DOHH2 (cell line): ENCODE measurements at regions not wholly inside any gene's neighbourhood (a gene's known extent, or its start where the extent isn't known, plus 50 kb on each side); places are given as distances from the start of the nearest gene placed in this dataset.

Experiments
- H3F3A ChIP-seq: fragments of 200-600 bp; sonication (generic), shearing (Covaris generic); 2 replicates; pipeline ENCODE4 v1.6.0; 2016; ENCODE audit warnings: antibody characterized with exemption, mild to moderate bottlenecking; ENCODE audit not compliant: control insufficient read depth, insufficient read depth
- H3K27ac ChIP-seq: fragments of 200-600 bp; sonication (generic); 2 replicates; pipeline ENCODE4 v1.5.1; 2014; ENCODE audit warnings: low read depth, mild to moderate bottlenecking, low read length, moderate library complexity
- H3K27me3 ChIP-seq: fragments of 200-600 bp; sonication (generic); 2 replicates; pipeline ENCODE4 v1.6.1; 2014; ENCODE audit warnings: mild to moderate bottlenecking, low read length, mixed read lengths; ENCODE audit not compliant: control insufficient read depth
- H3K36me3 ChIP-seq: fragments of 200-600 bp; sonication (generic); 2 replicates; pipeline ENCODE4 v1.6.1; 2014; ENCODE audit warnings: mild to moderate bottlenecking, low read length, moderate library complexity, mixed read lengths; ENCODE audit not compliant: control insufficient read depth
- H3K4me1 ChIP-seq: fragments of 200-600 bp; sonication (generic); 2 replicates; pipeline ENCODE4 v1.6.1; 2014; ENCODE audit warnings: mild to moderate bottlenecking, low read length, mixed read lengths; ENCODE audit not compliant: control insufficient read depth
- H3K4me2 ChIP-seq: fragments of 200-600 bp; sonication (generic); 2 replicates; pipeline ENCODE4 v1.6.0; 2014; ENCODE audit warnings: mild to moderate bottlenecking, low read length, moderate library complexity
- H3K4me3 ChIP-seq: fragments of 200-600 bp; sonication (generic); 2 replicates; pipeline ENCODE4 v1.5.1; 2014; ENCODE audit warnings: mild to moderate bottlenecking, low read length, mixed read lengths
- H3K79me2 ChIP-seq: fragments of 200-600 bp; sonication (generic); 2 replicates; pipeline ENCODE4 v1.6.1; 2014; ENCODE audit warnings: mild to moderate bottlenecking, low read length, mixed read lengths; ENCODE audit not compliant: control insufficient read depth
- H3K9me2 ChIP-seq: fragments of 200-600 bp; sonication (generic); replicated peaks from 2 replicates; pipeline ENCODE4 v1.6.1; 2014; ENCODE audit warnings: mild to moderate bottlenecking, low read length, mixed read lengths; ENCODE audit not compliant: control insufficient read depth
- H3K9me3 ChIP-seq: fragments of 200-600 bp; sonication (generic); 2 replicates; pipeline ENCODE4 v1.6.1; 2014; ENCODE audit warnings: antibody characterized with exemption, low read length, mixed read lengths; ENCODE audit not compliant: control insufficient read depth, insufficient read depth
- H4K20me1 ChIP-seq: fragments of 200-600 bp; sonication (generic); 2 replicates; pipeline ENCODE4 v1.6.0; 2014; ENCODE audit warnings: low read depth, mild to moderate bottlenecking, antibody characterized with exemption, low read length, moderate library complexity; ENCODE audit not compliant: control insufficient read depth, insufficient read depth
- EZH2phosphoT487 ChIP-seq: fragments of 200-600 bp; sonication (generic); IDR thresholded peaks from 2 replicates; pipeline ENCODE4 v1.6.1; 2017; ENCODE audit warnings: borderline replicate concordance, mild to moderate bottlenecking, antibody characterized with exemption, low read length, moderate library complexity, mixed read lengths
- TF ChIP-seq, protein P1 (sequence below): fragments of 200-600 bp; sonication (generic); IDR thresholded peaks from one replicate; pipeline ENCODE4 v1.5.1; 2014; ENCODE audit warnings: antibody characterized with exemption, mild to moderate bottlenecking, low read depth, low read length; ENCODE audit not compliant: poor library complexity, severe bottlenecking

DNA sequence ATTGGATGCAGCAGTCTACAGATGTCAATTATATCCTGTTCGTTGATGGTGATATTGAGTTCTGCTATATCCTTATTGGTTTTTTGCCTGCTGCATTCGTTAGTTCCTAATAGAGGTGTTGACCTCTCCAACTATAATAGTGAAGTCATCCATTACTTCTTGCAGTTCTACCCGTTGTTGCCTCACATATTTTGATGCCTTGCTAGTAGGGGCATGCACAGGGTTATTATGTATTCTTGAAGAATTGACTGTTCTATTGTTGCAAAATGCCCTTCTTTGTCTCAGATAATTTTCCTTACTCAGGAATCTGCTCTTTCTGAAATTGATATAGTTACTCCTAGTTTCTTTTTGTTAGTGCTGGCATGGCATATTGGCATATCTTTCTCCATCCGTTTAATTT is 140.1 kb upstream of the INHBA start:
- no peaks in the 10 kb centered on the region for H3K36me3 ChIP-seq
- no peaks in the 10 kb centered on the region for H3K9me3 ChIP-seq
- H3K4me1 ChIP-seq = no peaks in the 10 kb centered on the region
- no peaks in the 10 kb centered on the region for H3K79me2 ChIP-seq
- no peak overlapping the region for H3K27ac ChIP-seq
- TF ChIP-seq, protein P1, sequence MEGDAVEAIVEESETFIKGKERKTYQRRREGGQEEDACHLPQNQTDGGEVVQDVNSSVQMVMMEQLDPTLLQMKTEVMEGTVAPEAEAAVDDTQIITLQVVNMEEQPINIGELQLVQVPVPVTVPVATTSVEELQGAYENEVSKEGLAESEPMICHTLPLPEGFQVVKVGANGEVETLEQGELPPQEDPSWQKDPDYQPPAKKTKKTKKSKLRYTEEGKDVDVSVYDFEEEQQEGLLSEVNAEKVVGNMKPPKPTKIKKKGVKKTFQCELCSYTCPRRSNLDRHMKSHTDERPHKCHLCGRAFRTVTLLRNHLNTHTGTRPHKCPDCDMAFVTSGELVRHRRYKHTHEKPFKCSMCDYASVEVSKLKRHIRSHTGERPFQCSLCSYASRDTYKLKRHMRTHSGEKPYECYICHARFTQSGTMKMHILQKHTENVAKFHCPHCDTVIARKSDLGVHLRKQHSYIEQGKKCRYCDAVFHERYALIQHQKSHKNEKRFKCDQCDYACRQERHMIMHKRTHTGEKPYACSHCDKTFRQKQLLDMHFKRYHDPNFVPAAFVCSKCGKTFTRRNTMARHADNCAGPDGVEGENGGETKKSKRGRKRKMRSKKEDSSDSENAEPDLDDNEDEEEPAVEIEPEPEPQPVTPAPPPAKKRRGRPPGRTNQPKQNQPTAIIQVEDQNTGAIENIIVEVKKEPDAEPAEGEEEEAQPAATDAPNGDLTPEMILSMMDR = no peak
- no peak for TF ChIP-seq EZH2phosphoT487
- no peak overlapping the region for H3K4me3 ChIP-seq
- no peaks in the 10 kb centered on the region for H3K9me2 ChIP-seq
- no peaks in the 10 kb centered on the region for H3F3A ChIP-seq
- H3K4me2 ChIP-seq = no peak overlapping the region
- no peaks in the 10 kb centered on the region for H3K27me3 ChIP-seq
- H4K20me1 ChIP-seq = no peaks in the 10 kb centered on the region

- Histone ChIP-seq H3K36me3 (no peaks in the 10 kb centered on the region), H3F3A (no peaks in the 10 kb centered on the region), H3K27ac (no peak overlapping the region), H3K9me3 (no peaks in the 10 kb centered on the region), H3K27me3 (no peaks in the 10 kb centered on the region), H3K9me2 (no peaks in the 10 kb centered on the region), H3K4me3 (no peak overlapping the region), H3K4me1 (no peaks in the 10 kb centered on the region), H4K20me1 (no peaks in the 10 kb centered on the region), H3K79me2 (no peaks in the 10 kb centered on the region), H3K4me2 (no peak overlapping the region)
- TF ChIP-seq, protein P1 = no peak
- TF ChIP-seq EZH2phosphoT487 = no peak
Observed at GRCh38 chr7:41837916-41838315, 135.0 kb upstream of the INHBA start.

- H3F3A ChIP-seq = no peaks in the 10 kb centered on the region
- no peak for TF ChIP-seq EZH2phosphoT487
- TF ChIP-seq, protein P1 = no peak
- peaks cover 4% of the 10 kb centered on the region; the same call in 1 of the 2 replicates for H3K9me3 ChIP-seq
- no peaks in the 10 kb centered on the region for H3K36me3 ChIP-seq
- no peaks in the 10 kb centered on the region for H3K79me2 ChIP-seq
- H3K4me1 ChIP-seq = no peaks in the 10 kb centered on the region
- H3K4me3 ChIP-seq = no peak overlapping the region
- H4K20me1 ChIP-seq = no peaks in the 10 kb centered on the region
- no peaks in the 10 kb centered on the region for H3K27me3 ChIP-seq
- H3K27ac ChIP-seq = no peak overlapping the region
- no peaks in the 10 kb centered on the region for H3K9me2 ChIP-seq
- H3K4me2 ChIP-seq = no peak overlapping the region
Observed at GRCh38 chr7:41835976-41836530, 133.2 kb upstream of the INHBA start.
